GM23248 (cell line): ENCODE measurements at regions not wholly inside any gene's neighbourhood (a gene's known extent, or its start where the extent isn't known, plus 50 kb on each side); places are given as distances from the start of the nearest gene placed in this dataset.

ENCODE experiments used
- DNase-seq: peaks from one replicate; pipeline ENCODE4 v3.0.0-alpha.2; 2015
- H2AFZ ChIP-seq: fragments of 200-600 bp; sonication (generic); 2 replicates; pipeline ENCODE4 v1.6.1; 2016; ENCODE audit warnings: antibody characterized with exemption
- H3F3A ChIP-seq: fragments of 200-600 bp; sonication (generic); 2 replicates; pipeline ENCODE4 v1.6.1; 2016; ENCODE audit warnings: mild to moderate bottlenecking, antibody characterized with exemption, mixed run types; ENCODE audit not compliant: insufficient read depth
- H3K27ac ChIP-seq: fragments of 200-600 bp; sonication (generic); 2 replicates; pipeline ENCODE4 v1.5.1; 2016; ENCODE audit warnings: mild to moderate bottlenecking
- H3K27me3 ChIP-seq: fragments of 200-600 bp; sonication (generic); replicated peaks from 2 replicates; pipeline ENCODE4 v1.6.1; 2016; ENCODE audit warnings: mild to moderate bottlenecking; ENCODE audit not compliant: insufficient read depth
- H3K36me3 ChIP-seq: fragments of 200-600 bp; sonication (generic); 2 replicates; pipeline ENCODE4 v1.6.1; 2016; ENCODE audit warnings: low read depth, mild to moderate bottlenecking
- H3K4me1 ChIP-seq: fragments of 200-600 bp; sonication (generic); 2 replicates; pipeline ENCODE4 v1.6.1; 2016; ENCODE audit warnings: mild to moderate bottlenecking; ENCODE audit not compliant: insufficient read depth
- H3K4me2 ChIP-seq: fragments of 200-600 bp; sonication (generic); one replicate; pipeline ENCODE4 v1.6.1; 2016; ENCODE audit warnings: mild to moderate bottlenecking; ENCODE audit not compliant: unreplicated experiment
- H3K4me3 ChIP-seq: fragments of 200-600 bp; sonication (generic); 2 replicates; pipeline ENCODE4 v1.5.1; 2016; ENCODE audit warnings: mild to moderate bottlenecking
- H3K79me2 ChIP-seq: fragments of 200-600 bp; sonication (generic); 2 replicates; pipeline ENCODE4 v1.6.1; 2016; ENCODE audit warnings: mild to moderate bottlenecking; ENCODE audit not compliant: insufficient read depth
- H3K9ac ChIP-seq: fragments of 200-600 bp; sonication (generic); 2 replicates; pipeline ENCODE4 v1.6.1; 2016; ENCODE audit warnings: mild to moderate bottlenecking
- H3K9me2 ChIP-seq: fragments of 200-600 bp; sonication (generic); 2 replicates; pipeline ENCODE4 v1.6.1; 2016; ENCODE audit warnings: mixed run types, mild to moderate bottlenecking, moderate library complexity; ENCODE audit not compliant: insufficient read depth
- H3K9me3 ChIP-seq: fragments of 200-600 bp; sonication (generic); one replicate; pipeline ENCODE4 v1.6.1; 2017; ENCODE audit warnings: low read depth
- H4K20me1 ChIP-seq: fragments of 200-600 bp; sonication (generic); 2 replicates; pipeline ENCODE4 v1.6.0; 2016; ENCODE audit not compliant: insufficient read depth
- EZH2 ChIP-seq: fragments of 200-600 bp; sonication (generic); IDR thresholded peaks from 2 replicates; pipeline ENCODE4 v1.6.1; 2018; ENCODE audit warnings: antibody characterized with exemption, mild to moderate bottlenecking; ENCODE audit not compliant: insufficient read depth, poor library complexity, severe bottlenecking
- EZH2phosphoT487 ChIP-seq: fragments of 200-600 bp; sonication (generic); IDR thresholded peaks from 2 replicates; pipeline ENCODE4 v1.6.1; 2018; ENCODE audit warnings: antibody characterized with exemption, moderate library complexity, mild to moderate bottlenecking, low read depth; ENCODE audit not compliant: insufficient read depth
- WGBS, 2 experiments: methylation state at CpG; one replicate each; pipeline ENCODE4 v1.1.6; 2015 to 2017; ENCODE audit warnings: low lambda C conversion rate in 2 of 2, low coverage in 1 of 2; ENCODE audit errors: missing lambda C conversion rate in 2 of 2; 5-methylcytosine and 5-hydroxymethylcytosine counted together
- in situ Hi-C: fragments of 300-500 bp; cut with MboI; formaldehyde crosslinking; loops from 2 replicates; pipeline ENCODE4 v1.15.0; 2020

- H3K4me3 ChIP-seq: no peak overlapping the region
Measured at GRCh38 chr4:23353200-23353599, 536.6 kb downstream of the PPARGC1A start.

GRCh38 chr4:23348789-23349498 lies 540.9 kb downstream of the PPARGC1A start:
- WGBS, 2 experiments: 33 to 38% methylated on average over 2 of the region's 2 CpGs
- Histone ChIP-seq H3K9me2 (no peaks in the 10 kb centered on the region), H3K27me3 (no peaks in the 10 kb centered on the region), H3K9me3 (no peaks in the 10 kb centered on the region), H4K20me1 (no peaks in the 10 kb centered on the region), H3K4me2 (no peak overlapping the region), H3K79me2 (no peaks in the 10 kb centered on the region), H3K4me3 (no peak overlapping the region), H3F3A (no peaks in the 10 kb centered on the region), H2AFZ (no peak overlapping the region), H3K36me3 (no peaks in the 10 kb centered on the region), H3K27ac (no peak overlapping the region), H3K9ac (no peak overlapping the region), H3K4me1 (no peaks in the 10 kb centered on the region)
- TF ChIP-seq EZH2: no peak
- no peak for TF ChIP-seq EZH2phosphoT487
- no peak for DNase-seq
- in situ Hi-C loops: no loop called here

More at GRCh38 chr4:23353200-23353599, 536.6 kb downstream of the PPARGC1A start:
- Histone ChIP-seq H3K9ac (no peak overlapping the region), H4K20me1 (no peaks in the 10 kb centered on the region), H3K4me2 (no peak overlapping the region), H3F3A (no peaks in the 10 kb centered on the region), H3K79me2 (no peaks in the 10 kb centered on the region), H3K36me3 (no peaks in the 10 kb centered on the region), H2AFZ (no peak overlapping the region), H3K9me3 (no peaks in the 10 kb centered on the region), H3K9me2 (no peaks in the 10 kb centered on the region), H3K27me3 (no peaks in the 10 kb centered on the region), H3K27ac (no peak overlapping the region), H3K4me1 (no peaks in the 10 kb centered on the region)
- in situ Hi-C loops: no loop called here
- TF ChIP-seq EZH2: no peak
- TF ChIP-seq EZH2phosphoT487: no peak
- no peak for DNase-seq
- WGBS, 2 experiments: 3 to 7% methylated on average over 1 of the region's 1 CpG

GRCh38 chr4:23337292-23337691 lies 552.6 kb downstream of the PPARGC1A start:
- Histone ChIP-seq H4K20me1 (no peaks in the 10 kb centered on the region), H3K27me3 (no peaks in the 10 kb centered on the region), H3K36me3 (no peaks in the 10 kb centered on the region), H3K9me2 (no peaks in the 10 kb centered on the region), H3K4me2 (no peak overlapping the region), H3F3A (no peaks in the 10 kb centered on the region), H3K9me3 (no peaks in the 10 kb centered on the region), H3K27ac (no peak overlapping the region), H3K79me2 (no peaks in the 10 kb centered on the region), H3K4me3 (no peak overlapping the region), H3K9ac (no peak overlapping the region), H2AFZ (no peak overlapping the region), H3K4me1 (no peaks in the 10 kb centered on the region)
- TF ChIP-seq EZH2 (no peak), EZH2phosphoT487 (no peak)
- in situ Hi-C loops: no loop called here
- 7 to 30% methylated on average over 2 of the region's 2 CpGs for WGBS, 2 experiments
- no peak for DNase-seq

GRCh38 chr4:23333946-23334878 lies 555.6 kb downstream of the PPARGC1A start:
- Histone ChIP-seq H3K9ac (no peak overlapping the region), H3K4me3 (no peak overlapping the region)
- in situ Hi-C loops: no loop called here

More at GRCh38 chr4:23333946-23334878, 555.6 kb downstream of the PPARGC1A start:
- Histone ChIP-seq H3K4me1 (no peaks in the 10 kb centered on the region), H4K20me1 (no peaks in the 10 kb centered on the region), H2AFZ (no peak overlapping the region), H3K9me2 (no peaks in the 10 kb centered on the region), H3K4me2 (no peak overlapping the region), H3K36me3 (no peaks in the 10 kb centered on the region), H3F3A (no peaks in the 10 kb centered on the region), H3K79me2 (no peaks in the 10 kb centered on the region), H3K27ac (no peak overlapping the region), H3K9me3 (no peaks in the 10 kb centered on the region), H3K27me3 (no peaks in the 10 kb centered on the region)
- TF ChIP-seq EZH2 (no peak), EZH2phosphoT487 (no peak)
- WGBS, 2 experiments: 21 to 25% methylated on average over 5 of the region's 5 CpGs
- DNase-seq: peak; percentile 47
